HepG2 (cell line): ENCODE measurements at regions not wholly inside any gene's neighbourhood (a gene's known extent, or its start where the extent isn't known, plus 50 kb on each side); places are given as distances from the start of the nearest gene placed in this dataset.

Source experiments
- AKAP8 ChIP-seq: sonication (generic); formaldehyde crosslinking; IDR thresholded peaks from 2 replicates; pipeline ENCODE4 v1.5.1; 2020; ENCODE audit warnings: mild to moderate bottlenecking, missing genetic modification reagents
- ASH2L ChIP-seq: fragments of 300-600, 200-600 bp; sonication (generic); IDR thresholded peaks from 2 replicates; pipeline ENCODE4 v1.7.0; 2017; ENCODE audit warnings: low read depth, mild to moderate bottlenecking, moderate library complexity, mixed read lengths, low read length; ENCODE audit not compliant: insufficient read length
- BRF2 ChIP-seq: sonication (generic); formaldehyde crosslinking; IDR thresholded peaks from 2 replicates; pipeline ENCODE4 v1.8.1; 2022; ENCODE audit warnings: mild to moderate bottlenecking, missing genetic modification reagents
- CERS6 ChIP-seq: sonication (generic); formaldehyde crosslinking; IDR thresholded peaks from 2 replicates; pipeline ENCODE4 v1.5.0; 2020; ENCODE audit warnings: missing genetic modification reagents
- DBP ChIP-seq: sonication (generic); formaldehyde crosslinking; IDR thresholded peaks from 2 replicates; pipeline ENCODE4 v1.4.0; 2020; ENCODE audit warnings: missing genetic modification reagents; ENCODE audit errors: not compliant biosample characterization
- DRAP1 ChIP-seq: IDR thresholded peaks from 2 replicates; pipeline ENCODE4 v1.6.1; 2016; ENCODE audit warnings: missing genetic modification reagents, missing compliant biosample characterization
- ELF1 ChIP-seq: sonication (generic); formaldehyde crosslinking; IDR thresholded peaks from 2 replicates; pipeline ENCODE4 v1.4.0; 2020; ENCODE audit warnings: missing genetic modification reagents
- JUND ChIP-seq: sonication (generic); formaldehyde crosslinking; IDR thresholded peaks from 2 replicates; pipeline ENCODE4 v1.8.0; 2022; ENCODE audit warnings: mild to moderate bottlenecking, missing genetic modification reagents
- MTERF4 ChIP-seq: sonication (generic); formaldehyde crosslinking; IDR thresholded peaks from 2 replicates; pipeline ENCODE4 v1.8.0; 2023; ENCODE audit warnings: mild to moderate bottlenecking, missing genetic modification reagents
- PAF1 ChIP-seq: IDR thresholded peaks from 2 replicates; pipeline ENCODE4 v1.6.1; 2016; ENCODE audit warnings: missing genetic modification reagents, missing compliant biosample characterization
- REL ChIP-seq: sonication (generic); formaldehyde crosslinking; conservative IDR thresholded peaks from 2 replicates; pipeline ENCODE4 v1.8.0; 2022; ENCODE audit warnings: mild to moderate bottlenecking, missing genetic modification reagents, moderate library complexity
- RORA ChIP-seq: sonication (generic); formaldehyde crosslinking; IDR thresholded peaks from 2 replicates; pipeline ENCODE4 v1.5.0; 2020; ENCODE audit warnings: mild to moderate bottlenecking, missing genetic modification reagents, moderate library complexity
- SOX13 ChIP-seq, 3 experiments: fragments of 450-650 bp in 1 of 3; sonication (generic) in 1 of 3; formaldehyde crosslinking in 1 of 3; IDR thresholded peaks in 2 of 3; conservative IDR thresholded peaks in 1 of 3; 2 replicates each; pipeline versions ENCODE4 v1.5.0 to v1.6.1; 2016 to 2020; ENCODE audit warnings: antibody characterized with exemption in 1 of 3, mild to moderate bottlenecking in 1 of 3, missing compliant biosample characterization in 1 of 3, missing genetic modification reagents in 1 of 3, moderate library complexity in 1 of 3
- SP5 ChIP-seq: IDR thresholded peaks from 2 replicates; pipeline ENCODE4 v1.6.1; 2016; ENCODE audit warnings: low read depth, borderline replicate concordance
- SYNCRIP ChIP-seq: fragments of 200-400 bp; formaldehyde crosslinking; IDR thresholded peaks from 2 replicates; pipeline ENCODE4 v1.6.1; 2018; ENCODE audit warnings: mild to moderate bottlenecking, low read depth, low read length; ENCODE audit not compliant: insufficient read depth
- TP53 ChIP-seq: sonication (generic); formaldehyde crosslinking; conservative IDR thresholded peaks from 2 replicates; pipeline ENCODE4 v1.4.0; 2020; ENCODE audit warnings: missing genetic modification reagents
- YY1 ChIP-seq: IDR thresholded peaks from 2 replicates; pipeline ENCODE4 v1.6.1; 2011; ENCODE audit warnings: low read length, low read depth, moderate library complexity, mild to moderate bottlenecking; ENCODE audit not compliant: insufficient read depth, insufficient replicate concordance
- ZEB1 ChIP-seq: IDR thresholded peaks from 2 replicates; pipeline ENCODE4 v1.6.1; 2012; ENCODE audit warnings: mild to moderate bottlenecking, low read depth, inconsistent platforms; ENCODE audit not compliant: insufficient replicate concordance
- ZNF136 ChIP-seq: sonication (generic); formaldehyde crosslinking; IDR thresholded peaks from 2 replicates; pipeline ENCODE4 v1.8.1; 2022; ENCODE audit warnings: low read depth, mild to moderate bottlenecking, moderate library complexity, missing genetic modification reagents
- ZNF264 ChIP-seq: sonication (generic); formaldehyde crosslinking; IDR thresholded peaks from 2 replicates; pipeline ENCODE4 v1.4.0; 2020; ENCODE audit warnings: missing genetic modification reagents
- ZNF460 ChIP-seq: sonication (generic); formaldehyde crosslinking; IDR thresholded peaks from 2 replicates; pipeline ENCODE4 v1.5.1; 2020; ENCODE audit warnings: missing genetic modification reagents, mild to moderate bottlenecking, borderline replicate concordance
- ZNF543 ChIP-seq: sonication (generic); formaldehyde crosslinking; IDR thresholded peaks from 2 replicates; pipeline ENCODE4 v1.4.0; 2020; ENCODE audit warnings: mild to moderate bottlenecking, missing genetic modification reagents
- ZNF552 ChIP-seq: sonication (generic); formaldehyde crosslinking; IDR thresholded peaks from 2 replicates; pipeline ENCODE4 v1.9.0; 2022; ENCODE audit warnings: missing genetic modification reagents, mild to moderate bottlenecking, borderline replicate concordance
- ZSCAN20 ChIP-seq: sonication (generic); formaldehyde crosslinking; IDR thresholded peaks from 2 replicates; pipeline ENCODE4 v1.4.0; 2020; ENCODE audit warnings: missing genetic modification reagents, mild to moderate bottlenecking, borderline replicate concordance
- ZSCAN31 ChIP-seq: sonication (generic); formaldehyde crosslinking; IDR thresholded peaks from 2 replicates; pipeline ENCODE4 v1.5.0; 2020; ENCODE audit warnings: low read depth, mild to moderate bottlenecking, missing genetic modification reagents

- no peak for TF ChIP-seq ZNF136
- no peak for TF ChIP-seq ZSCAN31 (CRISPR knock-in tag)
- no peak for TF ChIP-seq RORA (CRISPR knock-in tag)
- no peak for TF ChIP-seq REL (CRISPR knock-in tag)
- no peak; the same call in 1 of the 2 replicates for TF ChIP-seq DRAP1 (CRISPR knock-in tag)
- no peak for TF ChIP-seq BRF2 (CRISPR knock-in tag)
- TF ChIP-seq ASH2L = peak; percentile 14
- TF ChIP-seq ZNF552 = no peak
- TF ChIP-seq DBP (CRISPR knock-in tag) = no peak
- TF ChIP-seq ZSCAN20 (CRISPR knock-in tag) = no peak
- no peak for TF ChIP-seq ZNF543 (CRISPR knock-in tag)
- 0 out of 2 replicates have a peak, but pooled peaks have one; percentile 17 for TF ChIP-seq JUND (CRISPR knock-in tag)
- TF ChIP-seq ZNF460 (CRISPR knock-in tag) = no peak
- no peak for TF ChIP-seq CERS6 (CRISPR knock-in tag)
- no peak for TF ChIP-seq PAF1
- peak; percentile 61 for TF ChIP-seq ELF1 (CRISPR knock-in tag)
- no peak for TF ChIP-seq TP53 (CRISPR knock-in tag)
- TF ChIP-seq ZEB1 = no peak
- no peak for TF ChIP-seq SYNCRIP
- TF ChIP-seq SOX13 (IDR thresholded peaks at IDR 0.05) = no peak
- TF ChIP-seq SOX13 (CRISPR knock-in tag; conservative IDR thresholded peaks at IDR 0.05 in 1 of 2, IDR thresholded peaks at IDR 0.05 in 1 of 2) = peak in 1 of 2 experiments; percentile 18; a peak in 2 of 4 replicates
- no peak for TF ChIP-seq YY1
- TF ChIP-seq ZNF264 = no peak
- no peak for TF ChIP-seq AKAP8
- TF ChIP-seq MTERF4 (CRISPR knock-in tag) = no peak
- no peak for TF ChIP-seq SP5
Measured at GRCh38 chr10:78937800-78938694, 130.7 kb upstream of the ZMIZ1 start (continued).
